H9 (cell line): ENCODE measurements at regions not wholly inside any gene's neighbourhood (a gene's known extent, or its start where the extent isn't known, plus 50 kb on each side); places are given as distances from the start of the nearest gene placed in this dataset.

ENCODE experiments used
- DNase-seq: peaks from one replicate; pipeline ENCODE4 v3.0.0-alpha.2; 2017
- H2AFZ ChIP-seq: one replicate; pipeline ENCODE4 v1.6.1; 2013; ENCODE audit warnings: mild to moderate bottlenecking, low read length, control low read depth, moderate library complexity
- H2AK5ac ChIP-seq: 2 replicates; pipeline ENCODE4 v1.6.1; 2013; ENCODE audit warnings: low read length, control low read depth, mixed read lengths; ENCODE audit not compliant: insufficient read length
- H2BK120ac ChIP-seq: one replicate; pipeline ENCODE4 v1.6.1; 2013; ENCODE audit warnings: low read depth, mild to moderate bottlenecking, low read length, control low read depth, inconsistent platforms; ENCODE audit not compliant: poor library complexity, severe bottlenecking
- H2BK12ac ChIP-seq: 2 replicates; pipeline ENCODE4 v1.6.1; 2013; ENCODE audit warnings: low read length, control low read depth, mixed read lengths, low read depth; ENCODE audit not compliant: insufficient read length
- H2BK15ac ChIP-seq: 2 replicates; pipeline ENCODE4 v1.6.1; 2013; ENCODE audit warnings: low read depth, low read length, control low read depth
- H2BK20ac ChIP-seq: one replicate; pipeline ENCODE4 v1.6.1; 2013; ENCODE audit warnings: low read depth, mild to moderate bottlenecking, low read length, control low read depth, inconsistent platforms; ENCODE audit not compliant: poor library complexity, severe bottlenecking
- H2BK5ac ChIP-seq: 2 replicates; pipeline ENCODE4 v1.6.1; 2013; ENCODE audit warnings: low read length, control low read depth, mixed read lengths; ENCODE audit not compliant: insufficient read length
- H3K14ac ChIP-seq: 2 replicates; pipeline ENCODE4 v1.6.1; 2013; ENCODE audit warnings: low read length, control low read depth; ENCODE audit not compliant: insufficient read depth
- H3K18ac ChIP-seq: 2 replicates; pipeline ENCODE4 v1.6.1; 2013; ENCODE audit warnings: low read depth, mild to moderate bottlenecking, mixed read lengths, low read length, control low read depth; ENCODE audit not compliant: insufficient read length
- H3K23ac ChIP-seq: 2 replicates; pipeline ENCODE4 v1.6.1; 2013; ENCODE audit warnings: low read length, control low read depth, mixed read lengths, low read depth; ENCODE audit not compliant: insufficient read length
- H3K23me2 ChIP-seq: 2 replicates; pipeline ENCODE4 v1.6.1; 2013; ENCODE audit warnings: low read depth, mild to moderate bottlenecking, mixed read lengths, low read length, control low read depth; ENCODE audit not compliant: insufficient read length, poor library complexity, severe bottlenecking
- H3K27ac ChIP-seq: 2 replicates; pipeline ENCODE4 v1.5.1; 2013; ENCODE audit warnings: low read length, control low read depth, mixed read lengths, low read depth; ENCODE audit not compliant: insufficient read length
- H3K27me3 ChIP-seq: 2 replicates; pipeline ENCODE4 v1.6.1; 2013; ENCODE audit warnings: low read length, control low read depth, inconsistent platforms; ENCODE audit not compliant: insufficient read depth
- H3K4ac ChIP-seq: 2 replicates; pipeline ENCODE4 v1.6.1; 2013; ENCODE audit warnings: low read depth, mild to moderate bottlenecking, control low read depth, inconsistent platforms, low read length, moderate library complexity
- H3K4me1 ChIP-seq: 2 replicates; pipeline ENCODE4 v1.6.1; 2013; ENCODE audit warnings: low read length, control low read depth, inconsistent platforms; ENCODE audit not compliant: insufficient read depth
- H3K4me2 ChIP-seq: 2 replicates; pipeline ENCODE4 v1.6.1; 2013; ENCODE audit warnings: low read length, control low read depth, mixed read lengths; ENCODE audit not compliant: insufficient read length, insufficient read depth
- H3K56ac ChIP-seq: 2 replicates; pipeline ENCODE4 v1.6.1; 2013; ENCODE audit warnings: low read depth, mild to moderate bottlenecking, mixed read lengths, low read length, control low read depth; ENCODE audit not compliant: insufficient read length
- H3K79me1 ChIP-seq: 2 replicates; pipeline ENCODE4 v1.6.1; 2013; ENCODE audit warnings: low read depth, mild to moderate bottlenecking, moderate library complexity, low read length, control low read depth, inconsistent platforms; ENCODE audit not compliant: insufficient read depth, poor library complexity, severe bottlenecking
- H3K79me2 ChIP-seq: 2 replicates; pipeline ENCODE4 v1.6.1; 2013; ENCODE audit warnings: low read length, control low read depth, inconsistent platforms; ENCODE audit not compliant: insufficient read depth
- H3K9ac ChIP-seq: 2 replicates; pipeline ENCODE4 v1.6.1; 2013; ENCODE audit warnings: low read length, control low read depth, mixed read lengths; ENCODE audit not compliant: insufficient read length; ENCODE audit errors: extremely low read depth
- H3K9me3 ChIP-seq: one replicate; pipeline ENCODE4 v1.6.1; 2013; ENCODE audit warnings: low read depth, low read length, inconsistent platforms; ENCODE audit not compliant: control insufficient read depth
- H3T11ph ChIP-seq: one replicate; pipeline ENCODE4 v1.6.1; 2013; ENCODE audit warnings: mild to moderate bottlenecking, low read length, control low read depth, inconsistent platforms
- H4K20me1 ChIP-seq: one replicate; pipeline ENCODE4 v1.6.1; 2013; ENCODE audit not compliant: control insufficient read depth, insufficient read length, insufficient read depth
- H4K5ac ChIP-seq: 2 replicates; pipeline ENCODE4 v1.6.1; 2013; ENCODE audit warnings: low read depth, mild to moderate bottlenecking, mixed read lengths, low read length, control low read depth; ENCODE audit not compliant: insufficient read length
- H4K8ac ChIP-seq: replicated peaks from 2 replicates; pipeline ENCODE4 v1.6.1; 2013; ENCODE audit warnings: low read length, control low read depth, mixed read lengths, low read depth; ENCODE audit not compliant: insufficient read length
- H4K91ac ChIP-seq: 2 replicates; pipeline ENCODE4 v1.6.1; 2013; ENCODE audit warnings: low read depth, mild to moderate bottlenecking, moderate library complexity, mixed read lengths, low read length, control low read depth; ENCODE audit not compliant: insufficient read length
- H3K27ac Mint-ChIP-seq, 3 experiments: 2 replicates in 2 of 3; 3 replicates in 1 of 3; pipeline ENCODE4 v1.8.0; 2020 to 2021; ENCODE audit warnings: mixed read lengths in 3 of 3, mild to moderate bottlenecking in 1 of 3, moderate library complexity in 1 of 3
- H3K27me3 Mint-ChIP-seq: 2 replicates; pipeline ENCODE4 v1.8.0; 2021; ENCODE audit warnings: low read depth, mild to moderate bottlenecking, moderate library complexity, mixed read lengths
- H3K36me3 Mint-ChIP-seq, 3 experiments: 2 replicates in 2 of 3; 3 replicates in 1 of 3; pipeline ENCODE4 v1.8.0; 2020 to 2021; ENCODE audit warnings: low read depth in 3 of 3, mixed read lengths in 3 of 3; ENCODE audit not compliant: insufficient read depth in 1 of 3
- H3K4me1 Mint-ChIP-seq, 2 experiments: 2 replicates each; pipeline ENCODE4 v1.8.0; 2020; ENCODE audit warnings: mixed read lengths in 2 of 2
- H3K4me3 Mint-ChIP-seq, 2 experiments: 2 replicates in 1 of 2; 3 replicates in 1 of 2; pipeline ENCODE4 v1.8.0; 2020 to 2021; ENCODE audit warnings: mild to moderate bottlenecking in 2 of 2, mixed read lengths in 2 of 2, moderate library complexity in 1 of 2
- H3K9me3 Mint-ChIP-seq, 2 experiments: 2 replicates in 1 of 2; 3 replicates in 1 of 2; pipeline ENCODE4 v1.8.0; 2020; ENCODE audit warnings: mild to moderate bottlenecking in 2 of 2, mixed read lengths in 2 of 2, moderate library complexity in 1 of 2
- WGBS: extraction: QIAGEN DNeasy Blood & Tissue Kit; methylation state at CpG from one replicate; pipeline ENCODE4 v1.1.7; 2013; ENCODE audit warnings: missing lambda C conversion rate, low lambda C conversion rate, mixed read lengths; ENCODE audit not compliant: insufficient read length; ENCODE audit errors: extremely low coverage; 5-methylcytosine and 5-hydroxymethylcytosine counted together
- TF ChIP-seq, protein P1 (sequence below): fragments of 200-600 bp; sonication (generic); conservative IDR thresholded peaks from 3 replicates; pipeline ENCODE4 v1.8.0; 2021; ENCODE audit warnings: antibody characterized with exemption, mild to moderate bottlenecking

DNA sequence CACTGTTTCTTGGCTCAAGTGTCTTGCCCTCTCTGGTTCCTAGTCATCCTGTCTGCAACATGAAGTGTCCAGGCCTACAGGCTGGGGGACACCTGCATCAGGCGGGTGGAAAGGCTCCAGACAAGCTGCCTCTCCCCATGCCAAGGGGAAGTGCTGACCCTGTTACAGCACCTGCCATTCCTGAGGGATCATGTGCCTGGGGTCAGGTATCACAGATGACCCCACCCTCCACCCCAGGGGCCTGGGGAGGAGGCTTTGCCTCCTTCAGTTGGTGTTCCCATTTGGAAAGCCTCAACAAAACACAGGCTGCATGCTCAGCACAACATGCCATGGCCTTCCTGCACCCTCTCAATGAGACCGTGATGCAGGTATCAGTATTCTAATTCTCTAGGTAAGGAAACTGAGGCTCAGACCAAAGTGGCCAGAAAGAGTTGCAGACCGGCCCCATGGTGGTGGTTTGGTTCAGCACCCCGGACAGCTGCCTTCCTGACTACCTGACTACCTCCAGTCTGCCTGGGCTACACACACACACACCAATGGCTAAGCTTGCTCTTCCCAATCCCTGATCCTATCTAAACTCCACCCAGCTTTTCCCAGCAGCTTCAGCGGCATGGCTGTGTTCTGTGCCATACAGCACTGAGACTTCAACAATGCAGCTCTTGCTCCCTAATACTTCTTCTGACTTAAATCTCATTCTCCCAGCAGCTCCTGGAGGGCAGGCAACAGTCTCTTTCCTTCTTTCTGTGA, 69.7 kb upstream of the LINGO1 start:
- Histone ChIP-seq H3K4me1 (no peaks in the 10 kb centered on the region), H3K56ac (no peak overlapping the region), H2AK5ac (no peak overlapping the region), H3K79me2 (no peaks in the 10 kb centered on the region), H3K23me2 (no peaks in the 10 kb centered on the region), H3T11ph (no peak overlapping the region), H2BK12ac (no peak overlapping the region), H3K18ac (no peak overlapping the region), H3K9ac (no peak overlapping the region), H4K8ac (no peak overlapping the region), H3K79me1 (no peaks in the 10 kb centered on the region), H3K27me3 (no peaks in the 10 kb centered on the region), H3K27ac (no peak overlapping the region), H3K4me2 (no peak overlapping the region), H3K4ac (no peak overlapping the region), H2BK5ac (no peak overlapping the region), H2BK120ac (no peak overlapping the region), H2BK20ac (no peak overlapping the region), H3K9me3 (no peaks in the 10 kb centered on the region), H3K14ac (no peak overlapping the region), H4K91ac (no peak overlapping the region), H3K23ac (no peak overlapping the region), H2AFZ (no peak overlapping the region), H4K20me1 (no peaks in the 10 kb centered on the region), H4K5ac (no peak overlapping the region), H2BK15ac (no peak overlapping the region)
- Mint-ChIP-seq H3K27me3 (peaks cover 9% of the 10 kb centered on the region), H3K36me3 (no peaks in the 10 kb centered on the region; a peak in 1 of 7 replicates), H3K27ac (no peak overlapping the region; a peak in 1 of 7 replicates), H3K4me3 (no peak overlapping the region; a peak in 1 of 5 replicates), H3K4me1 (peaks cover 4 to 18% of the 10 kb centered on the region in 2 experiments), H3K9me3 (no peaks in the 10 kb centered on the region)
- no CpG with 5 or more reads among the region's 5 CpGs for WGBS
- TF ChIP-seq, protein P1, sequence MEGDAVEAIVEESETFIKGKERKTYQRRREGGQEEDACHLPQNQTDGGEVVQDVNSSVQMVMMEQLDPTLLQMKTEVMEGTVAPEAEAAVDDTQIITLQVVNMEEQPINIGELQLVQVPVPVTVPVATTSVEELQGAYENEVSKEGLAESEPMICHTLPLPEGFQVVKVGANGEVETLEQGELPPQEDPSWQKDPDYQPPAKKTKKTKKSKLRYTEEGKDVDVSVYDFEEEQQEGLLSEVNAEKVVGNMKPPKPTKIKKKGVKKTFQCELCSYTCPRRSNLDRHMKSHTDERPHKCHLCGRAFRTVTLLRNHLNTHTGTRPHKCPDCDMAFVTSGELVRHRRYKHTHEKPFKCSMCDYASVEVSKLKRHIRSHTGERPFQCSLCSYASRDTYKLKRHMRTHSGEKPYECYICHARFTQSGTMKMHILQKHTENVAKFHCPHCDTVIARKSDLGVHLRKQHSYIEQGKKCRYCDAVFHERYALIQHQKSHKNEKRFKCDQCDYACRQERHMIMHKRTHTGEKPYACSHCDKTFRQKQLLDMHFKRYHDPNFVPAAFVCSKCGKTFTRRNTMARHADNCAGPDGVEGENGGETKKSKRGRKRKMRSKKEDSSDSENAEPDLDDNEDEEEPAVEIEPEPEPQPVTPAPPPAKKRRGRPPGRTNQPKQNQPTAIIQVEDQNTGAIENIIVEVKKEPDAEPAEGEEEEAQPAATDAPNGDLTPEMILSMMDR, result no peak
- DNase-seq, result peak; percentile 87
